Endothelial cell of umbilical vein (primary cell): ENCODE measurements at regions not wholly inside any gene's neighbourhood (a gene's known extent, or its start where the extent isn't known, plus 50 kb on each side); places are given as distances from the start of the nearest gene placed in this dataset.

Experiments
- EZH2 ChIP-seq: IDR thresholded peaks from 2 replicates; pipeline ENCODE4 v1.6.1; 2012; ENCODE audit warnings: borderline replicate concordance, low read depth, mild to moderate bottlenecking, moderate library complexity, low read length, inconsistent platforms; ENCODE audit not compliant: severe bottlenecking
- FOS ChIP-seq: IDR thresholded peaks from 2 replicates; pipeline ENCODE4 v1.6.1; 2011; ENCODE audit warnings: mild to moderate bottlenecking, low read length, moderate library complexity, borderline replicate concordance; ENCODE audit not compliant: insufficient read depth
- JUN ChIP-seq: IDR thresholded peaks from 2 replicates; pipeline ENCODE4 v1.6.1; 2011; ENCODE audit warnings: borderline replicate concordance, low read depth; ENCODE audit not compliant: insufficient read length, insufficient read depth
- MYC ChIP-seq: IDR thresholded peaks from one replicate; pipeline ENCODE4 v1.6.1; 2011; ENCODE audit warnings: mild to moderate bottlenecking, low read depth, low read length
- POLR2A ChIP-seq: IDR thresholded peaks from 2 replicates; pipeline ENCODE4 v1.6.1; 2012; ENCODE audit warnings: low read depth, mild to moderate bottlenecking, control low read depth, low read length
- POLR2AphosphoS5 ChIP-seq: IDR thresholded peaks from 2 replicates; pipeline ENCODE4 v1.6.1; 2012; ENCODE audit warnings: low read depth, mild to moderate bottlenecking, control low read depth, low read length, moderate library complexity; ENCODE audit not compliant: insufficient read depth
- TF ChIP-seq, protein P1 (sequence below), 2 donors: IDR thresholded peaks; 1 replicate in 1 of 2; 2 replicates in 1 of 2; pipeline ENCODE4 v1.5.1; 2011; ENCODE audit warnings: low read length in 2 of 2, mild to moderate bottlenecking in 2 of 2, moderate library complexity in 2 of 2, control low read depth in 1 of 2, inconsistent platforms in 1 of 2, low read depth in 1 of 2; ENCODE audit not compliant: insufficient read depth in 1 of 2; ENCODE audit errors: extremely low read depth in 1 of 2

DNA sequence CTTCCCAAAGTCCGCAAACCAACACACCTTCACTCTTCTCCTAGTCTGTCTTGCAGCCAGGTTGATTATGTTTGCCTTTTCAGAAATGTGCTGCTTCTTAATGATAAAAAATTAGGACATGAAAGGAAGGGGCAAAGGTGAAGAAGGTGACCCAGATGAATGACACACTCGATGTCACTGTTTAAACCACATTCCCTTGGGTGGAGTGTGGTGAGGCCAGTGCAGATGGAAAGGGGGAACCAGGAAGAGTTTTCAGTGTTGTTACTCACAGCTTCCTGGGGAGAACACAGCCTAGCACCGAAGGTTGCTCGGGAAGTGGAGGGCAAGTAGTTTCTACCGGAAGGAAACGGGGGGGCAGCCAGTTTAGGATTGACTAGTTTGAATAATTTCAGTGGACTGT is 57.2 kb upstream of the BOD1L2 start:
- TF ChIP-seq, protein P1, sequence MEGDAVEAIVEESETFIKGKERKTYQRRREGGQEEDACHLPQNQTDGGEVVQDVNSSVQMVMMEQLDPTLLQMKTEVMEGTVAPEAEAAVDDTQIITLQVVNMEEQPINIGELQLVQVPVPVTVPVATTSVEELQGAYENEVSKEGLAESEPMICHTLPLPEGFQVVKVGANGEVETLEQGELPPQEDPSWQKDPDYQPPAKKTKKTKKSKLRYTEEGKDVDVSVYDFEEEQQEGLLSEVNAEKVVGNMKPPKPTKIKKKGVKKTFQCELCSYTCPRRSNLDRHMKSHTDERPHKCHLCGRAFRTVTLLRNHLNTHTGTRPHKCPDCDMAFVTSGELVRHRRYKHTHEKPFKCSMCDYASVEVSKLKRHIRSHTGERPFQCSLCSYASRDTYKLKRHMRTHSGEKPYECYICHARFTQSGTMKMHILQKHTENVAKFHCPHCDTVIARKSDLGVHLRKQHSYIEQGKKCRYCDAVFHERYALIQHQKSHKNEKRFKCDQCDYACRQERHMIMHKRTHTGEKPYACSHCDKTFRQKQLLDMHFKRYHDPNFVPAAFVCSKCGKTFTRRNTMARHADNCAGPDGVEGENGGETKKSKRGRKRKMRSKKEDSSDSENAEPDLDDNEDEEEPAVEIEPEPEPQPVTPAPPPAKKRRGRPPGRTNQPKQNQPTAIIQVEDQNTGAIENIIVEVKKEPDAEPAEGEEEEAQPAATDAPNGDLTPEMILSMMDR (IDR thresholded peaks at IDR 0.05; ENCODE audit: extremely low read depth in 1 of 2, insufficient read depth in 1 of 2, low read depth in 1 of 2, low read length in 2 of 2) = no peak
- TF ChIP-seq POLR2A = no peak
- TF ChIP-seq FOS = no peak
- no peak for TF ChIP-seq EZH2
- TF ChIP-seq MYC = no peak
- TF ChIP-seq POLR2AphosphoS5 = no peak
- no peak for TF ChIP-seq JUN
